Gastrocnemius medialis (tissue), 4 donors: ENCODE measurements at regions not wholly inside any gene's neighbourhood (a gene's known extent, or its start where the extent isn't known, plus 50 kb on each side); places are given as distances from the start of the nearest gene placed in this dataset.

Experiments
- POLR2A ChIP-seq, 2 donors: fragments of 450-650 bp; IDR thresholded peaks; one replicate each; pipeline ENCODE4 v1.6.1; 2017; ENCODE audit warnings: antibody characterized with exemption in 2 of 2, mild to moderate bottlenecking in 2 of 2, moderate library complexity in 2 of 2
- TF ChIP-seq, protein P1 (sequence below), 5 experiments: fragments of 450-650 bp in 3 of 5; fragments of 200-600 bp in 2 of 5; sonication (generic) in 2 of 5; IDR thresholded peaks in 4 of 5; conservative IDR thresholded peaks in 1 of 5; 1 replicate in 4 of 5; 2 replicates in 1 of 5; pipeline ENCODE4 v1.5.1; 2016 to 2019; ENCODE audit warnings: antibody characterized with exemption in 5 of 5, mild to moderate bottlenecking in 3 of 5, moderate library complexity in 3 of 5

DNA sequence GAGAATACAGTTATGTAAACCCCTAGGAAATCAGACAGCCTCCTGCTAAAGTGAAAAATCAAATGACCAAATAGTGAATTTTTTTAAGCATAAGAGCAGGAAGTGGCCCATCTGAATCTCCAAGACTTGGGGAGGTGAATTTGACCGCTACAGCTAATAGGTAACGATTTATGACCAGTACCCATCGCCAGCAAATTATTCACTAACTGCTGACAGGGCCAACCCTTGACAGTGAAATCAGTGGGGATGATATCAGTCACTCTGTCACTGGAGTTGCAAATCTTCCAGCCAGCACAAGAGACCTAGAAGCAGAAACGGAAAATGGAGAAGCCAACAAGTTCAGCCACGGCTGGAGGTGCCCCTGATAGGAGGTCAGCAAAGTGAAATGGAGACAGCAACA is 164.3 kb upstream of the PIK3C3 start:
- TF ChIP-seq, protein P1, sequence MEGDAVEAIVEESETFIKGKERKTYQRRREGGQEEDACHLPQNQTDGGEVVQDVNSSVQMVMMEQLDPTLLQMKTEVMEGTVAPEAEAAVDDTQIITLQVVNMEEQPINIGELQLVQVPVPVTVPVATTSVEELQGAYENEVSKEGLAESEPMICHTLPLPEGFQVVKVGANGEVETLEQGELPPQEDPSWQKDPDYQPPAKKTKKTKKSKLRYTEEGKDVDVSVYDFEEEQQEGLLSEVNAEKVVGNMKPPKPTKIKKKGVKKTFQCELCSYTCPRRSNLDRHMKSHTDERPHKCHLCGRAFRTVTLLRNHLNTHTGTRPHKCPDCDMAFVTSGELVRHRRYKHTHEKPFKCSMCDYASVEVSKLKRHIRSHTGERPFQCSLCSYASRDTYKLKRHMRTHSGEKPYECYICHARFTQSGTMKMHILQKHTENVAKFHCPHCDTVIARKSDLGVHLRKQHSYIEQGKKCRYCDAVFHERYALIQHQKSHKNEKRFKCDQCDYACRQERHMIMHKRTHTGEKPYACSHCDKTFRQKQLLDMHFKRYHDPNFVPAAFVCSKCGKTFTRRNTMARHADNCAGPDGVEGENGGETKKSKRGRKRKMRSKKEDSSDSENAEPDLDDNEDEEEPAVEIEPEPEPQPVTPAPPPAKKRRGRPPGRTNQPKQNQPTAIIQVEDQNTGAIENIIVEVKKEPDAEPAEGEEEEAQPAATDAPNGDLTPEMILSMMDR (IDR thresholded peaks at IDR 0.05 in 4 of 5, conservative IDR thresholded peaks at IDR 0.05 in 1 of 5), result no peak
- no peak for TF ChIP-seq POLR2A (IDR thresholded peaks at IDR 0.05)
